Esophagus muscularis mucosa (tissue), 4 donors: ENCODE measurements at regions not wholly inside any gene's neighbourhood (a gene's known extent, or its start where the extent isn't known, plus 50 kb on each side); places are given as distances from the start of the nearest gene placed in this dataset.
"Not testable (repeated sequence)": the region's sequence is repeated elsewhere in the genome, so short reads cannot be mapped to it uniquely, and the experiment has no call there.

Source experiments
- DNase-seq: peaks from one replicate; pipeline ENCODE4 v3.0.0-alpha.2; 2017; ENCODE audit errors: extremely low spot score
- H3K27ac ChIP-seq, 4 donors: fragments of 200-600 bp; sonication (generic); replicated peaks in 1 of 4; 1 replicate in 3 of 4; 2 replicates in 1 of 4; pipeline ENCODE4 v1.5.1; 2016 to 2019; ENCODE audit warnings: mild to moderate bottlenecking in 1 of 4
- H3K27me3 ChIP-seq, 4 donors: fragments of 200-600 bp; sonication (generic); one replicate each; pipeline versions ENCODE4 v1.5.1 to v1.6.0; 2016 to 2019
- H3K36me3 ChIP-seq, 4 donors: fragments of 200-600 bp; sonication (generic); one replicate each; pipeline ENCODE4 v1.5.1; 2016 to 2019
- H3K4me1 ChIP-seq, 4 donors: fragments of 200-600 bp; sonication (generic); one replicate each; pipeline ENCODE4 v1.5.1; 2016 to 2019
- H3K4me3 ChIP-seq, 4 donors: fragments of 200-600 bp; sonication (generic); 1 replicate in 2 of 4; 2 replicates in 2 of 4; pipeline ENCODE4 v1.5.1; 2016 to 2019; ENCODE audit warnings: mild to moderate bottlenecking in 4 of 4, moderate library complexity in 1 of 4
- H3K9me3 ChIP-seq, 4 donors: fragments of 200-600 bp; sonication (generic); 1 replicate in 3 of 4; 2 replicates in 1 of 4; pipeline ENCODE4 v1.5.1; 2016 to 2019
- EP300 ChIP-seq: sonication (generic); formaldehyde crosslinking; IDR thresholded peaks from one replicate; pipeline ENCODE4 v1.6.1; 2017; ENCODE audit warnings: antibody characterized with exemption
- POLR2A ChIP-seq: fragments of 450-650 bp; IDR thresholded peaks from one replicate; pipeline ENCODE4 v1.6.1; 2017; ENCODE audit warnings: antibody characterized with exemption, moderate library complexity, mild to moderate bottlenecking, low read depth
- POLR2AphosphoS5 ChIP-seq, 2 donors: sonication (generic); formaldehyde crosslinking; IDR thresholded peaks; one replicate each; pipeline ENCODE4 v1.6.1; 2017; ENCODE audit warnings: antibody characterized with exemption in 2 of 2
- WGBS: methylation state at CpG from one replicate; pipeline ENCODE4 v1.1.5; 2018; 5-methylcytosine and 5-hydroxymethylcytosine counted together
- intact Hi-C: fragments of 100-400 bp; cut with DNase I; formaldehyde crosslinking; loops from one replicate; pipeline ENCODE4 v1.15.1; 2023
- TF ChIP-seq, protein P1 (sequence below), 3 experiments: fragments of 200-600 bp in 2 of 3; fragments of 450-650 bp in 1 of 3; sonication (generic) in 2 of 3; IDR thresholded peaks; one replicate each; pipeline ENCODE4 v1.5.1; 2017 to 2019; ENCODE audit warnings: antibody characterized with exemption in 3 of 3, mild to moderate bottlenecking in 2 of 3, moderate library complexity in 1 of 3

DNA sequence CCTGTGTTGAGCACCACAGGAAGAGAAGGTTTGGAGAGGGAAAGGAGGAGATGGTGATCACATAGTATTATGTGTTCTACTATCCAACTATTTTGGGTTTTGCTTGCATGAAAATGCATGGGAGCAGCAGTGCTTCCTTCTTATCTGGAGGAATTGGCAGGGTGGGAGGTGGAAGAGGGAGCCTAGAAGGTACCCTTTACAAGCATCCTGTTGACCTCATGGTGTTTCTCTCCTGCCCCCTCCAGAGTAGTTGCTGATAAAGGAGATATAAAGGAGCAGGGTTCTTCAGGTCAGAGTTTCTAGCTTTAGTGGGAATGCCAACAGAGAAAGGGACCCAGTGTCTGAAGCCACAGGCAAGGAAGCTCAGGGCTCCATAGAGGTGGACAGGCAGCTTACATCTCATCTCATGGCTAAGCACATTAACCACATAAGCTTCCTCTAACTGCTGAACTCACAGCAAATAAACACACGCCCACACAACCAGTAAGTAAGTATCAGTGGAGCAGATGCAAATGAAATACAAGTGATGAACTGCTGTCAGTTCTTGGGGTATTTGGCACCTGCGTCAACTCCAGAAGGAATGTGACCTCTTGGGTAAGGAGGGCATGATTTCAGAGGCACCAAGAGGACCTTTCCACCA, 174.2 kb upstream of the SLC38A2 start:
- 84% methylated on average over 2 of the region's 2 CpGs for WGBS

DNA sequence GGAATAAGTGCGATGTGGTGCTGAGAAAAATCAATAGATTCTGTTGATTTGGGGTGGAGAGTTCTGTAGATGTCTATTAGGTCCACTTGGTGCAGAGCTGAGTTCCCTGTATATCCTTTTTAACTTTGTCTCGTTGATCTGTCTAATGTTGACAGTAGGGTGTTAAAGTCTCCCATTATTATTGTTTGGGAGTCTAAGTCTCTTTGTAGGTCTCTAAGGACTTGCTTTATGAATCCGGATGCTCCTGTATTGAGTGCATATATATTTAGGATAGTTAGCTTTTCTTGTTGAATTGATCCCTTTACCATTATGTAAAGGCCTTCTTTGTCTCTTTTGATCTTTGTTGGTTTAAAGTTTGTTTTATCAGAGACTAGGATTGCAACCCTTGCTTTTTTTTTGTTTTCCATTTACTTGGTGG, 170.8 kb upstream of the SLC38A2 start:
- WGBS: 92% methylated on average over 3 of the region's 3 CpGs
- H3K27me3 ChIP-seq, H3K36me3 ChIP-seq, H3K4me3 ChIP-seq, intact Hi-C loops, DNase-seq, H3K9me3 ChIP-seq, H3K27ac ChIP-seq: not testable (repeated sequence)
- peaks cover under 1 to 10% (median 8%) of the 10 kb centered on the region in 4 donors for H3K4me1 ChIP-seq

More for the DNA sequence above, 174.2 kb upstream of the SLC38A2 start:
- H3K36me3 ChIP-seq: no peaks in the 10 kb centered on the region
- H3K4me1 ChIP-seq: peaks cover 2 to 15% (median 13%) of the 10 kb centered on the region in 4 donors
- H3K27me3 ChIP-seq: no peaks in the 10 kb centered on the region
- H3K27ac ChIP-seq: no peak overlapping the region
- no peak for DNase-seq
- H3K9me3 ChIP-seq: no peaks in the 10 kb centered on the region
- H3K4me3 ChIP-seq: no peak overlapping the region
- TF ChIP-seq, protein P1, sequence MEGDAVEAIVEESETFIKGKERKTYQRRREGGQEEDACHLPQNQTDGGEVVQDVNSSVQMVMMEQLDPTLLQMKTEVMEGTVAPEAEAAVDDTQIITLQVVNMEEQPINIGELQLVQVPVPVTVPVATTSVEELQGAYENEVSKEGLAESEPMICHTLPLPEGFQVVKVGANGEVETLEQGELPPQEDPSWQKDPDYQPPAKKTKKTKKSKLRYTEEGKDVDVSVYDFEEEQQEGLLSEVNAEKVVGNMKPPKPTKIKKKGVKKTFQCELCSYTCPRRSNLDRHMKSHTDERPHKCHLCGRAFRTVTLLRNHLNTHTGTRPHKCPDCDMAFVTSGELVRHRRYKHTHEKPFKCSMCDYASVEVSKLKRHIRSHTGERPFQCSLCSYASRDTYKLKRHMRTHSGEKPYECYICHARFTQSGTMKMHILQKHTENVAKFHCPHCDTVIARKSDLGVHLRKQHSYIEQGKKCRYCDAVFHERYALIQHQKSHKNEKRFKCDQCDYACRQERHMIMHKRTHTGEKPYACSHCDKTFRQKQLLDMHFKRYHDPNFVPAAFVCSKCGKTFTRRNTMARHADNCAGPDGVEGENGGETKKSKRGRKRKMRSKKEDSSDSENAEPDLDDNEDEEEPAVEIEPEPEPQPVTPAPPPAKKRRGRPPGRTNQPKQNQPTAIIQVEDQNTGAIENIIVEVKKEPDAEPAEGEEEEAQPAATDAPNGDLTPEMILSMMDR (IDR thresholded peaks at IDR 0.05): no peak
- no peak for TF ChIP-seq EP300
- no peak for TF ChIP-seq POLR2AphosphoS5 (IDR thresholded peaks at IDR 0.05)
- intact Hi-C loops: no loop called here

DNA sequence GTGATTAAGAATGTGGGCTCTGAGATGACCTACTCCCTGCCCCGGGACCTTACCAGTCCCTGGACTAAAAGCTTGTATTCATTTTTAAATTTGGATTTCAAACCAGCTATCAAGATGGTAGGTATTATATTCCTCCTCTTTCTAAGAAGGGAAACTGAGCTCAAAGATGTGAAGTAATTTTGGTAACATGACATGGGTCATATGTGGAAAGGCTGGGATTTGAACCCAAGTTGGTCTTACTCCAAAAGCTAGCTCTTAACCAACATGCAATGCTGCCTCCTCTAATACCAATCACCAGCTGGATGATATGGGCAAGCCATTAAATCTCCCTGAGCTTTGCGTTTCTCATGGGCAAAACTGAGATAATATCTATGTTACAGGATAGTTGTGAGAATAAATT, 166.4 kb upstream of the SLC38A2 start:
- H3K9me3 ChIP-seq: peaks cover 0 to 4% (median 0%) of the 10 kb centered on the region in 4 donors
- no peaks in the 10 kb centered on the region for H3K36me3 ChIP-seq
- no peak for TF ChIP-seq POLR2AphosphoS5 (IDR thresholded peaks at IDR 0.05)
- TF ChIP-seq, protein P1 (IDR thresholded peaks at IDR 0.05): no peak
- no peak for TF ChIP-seq POLR2A
- TF ChIP-seq EP300: no peak
- intact Hi-C loops: no loop called here
- no peak overlapping the region for H3K27ac ChIP-seq
- no peak for DNase-seq
- H3K4me1 ChIP-seq: peaks cover 0 to 18% (median 3%) of the 10 kb centered on the region in 4 donors
- H3K27me3 ChIP-seq: no peaks in the 10 kb centered on the region
- 83% methylated on average over 2 of the region's 2 CpGs for WGBS
- H3K4me3 ChIP-seq: no peak overlapping the region

DNA sequence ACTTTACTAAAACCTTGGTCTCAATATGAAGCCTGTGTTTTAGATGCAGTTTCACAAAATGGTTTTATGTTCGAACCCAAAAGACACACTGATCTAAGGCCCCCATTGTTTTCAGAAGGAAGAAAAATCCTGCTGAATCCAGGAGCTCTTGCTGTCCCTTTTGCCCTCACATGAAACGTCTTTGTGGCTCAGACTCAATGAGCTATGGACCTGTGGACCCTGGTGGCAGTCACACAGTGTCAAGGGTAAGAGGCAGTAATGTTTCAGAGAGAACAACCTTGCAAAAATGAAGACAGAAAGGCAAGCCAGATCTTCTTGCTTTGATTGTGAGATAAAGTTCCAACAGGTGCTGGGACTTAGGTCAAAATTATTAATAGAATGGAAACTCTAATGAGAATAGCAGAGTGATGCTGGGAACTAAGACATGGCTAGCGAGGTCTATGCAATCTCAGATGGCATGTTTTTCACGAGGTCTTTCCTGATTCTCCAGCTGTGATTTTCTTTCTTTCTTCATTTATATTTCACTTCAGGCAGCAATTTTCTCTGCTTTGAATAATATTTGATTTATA, 164.9 kb upstream of the SLC38A2 start:
- Histone ChIP-seq H3K9me3 (peaks cover 0 to 4% (median 0%) of the 10 kb centered on the region in 4 donors), H3K27me3 (no peaks in the 10 kb centered on the region), H3K4me1 (peaks cover 0 to 24% (median 5%) of the 10 kb centered on the region in 4 donors), H3K4me3 (no peak overlapping the region), H3K27ac (no peak overlapping the region), H3K36me3 (no peaks in the 10 kb centered on the region)
- WGBS: 76% methylated on average over 4 of the region's 4 CpGs
- no peak for DNase-seq
- intact Hi-C loops: no loop called here
- TF ChIP-seq POLR2AphosphoS5 (IDR thresholded peaks at IDR 0.05) (no peak), EP300 (no peak), POLR2A (no peak)
- TF ChIP-seq, protein P1 (IDR thresholded peaks at IDR 0.05): no peak

DNA sequence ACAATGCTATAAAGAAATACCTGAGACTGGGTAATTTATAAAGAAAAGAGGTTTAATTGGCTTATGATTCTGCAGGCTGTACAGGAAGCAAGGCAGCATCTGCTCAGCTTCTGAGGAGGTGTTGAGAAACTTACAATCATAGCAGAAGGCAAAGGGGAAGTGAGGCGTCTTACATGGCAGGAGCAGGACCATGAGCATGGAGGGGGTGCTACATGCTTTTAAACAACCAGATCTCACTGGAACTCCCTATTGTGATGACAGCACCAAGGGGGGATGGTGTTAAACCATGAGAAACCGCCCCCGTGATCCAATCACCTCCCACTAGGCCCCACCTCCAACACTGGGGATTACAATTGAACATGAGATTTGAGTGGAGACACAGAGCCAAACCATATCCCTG, 163.7 kb upstream of the SLC38A2 start:
- H3K27me3 ChIP-seq, DNase-seq, H3K27ac ChIP-seq, H3K36me3 ChIP-seq, intact Hi-C loops, H3K9me3 ChIP-seq, H3K4me3 ChIP-seq: not testable (repeated sequence)
- peaks cover 0 to 24% (median 5%) of the 10 kb centered on the region in 4 donors for H3K4me1 ChIP-seq
- WGBS: 92% methylated on average over 3 of the region's 3 CpGs

DNA sequence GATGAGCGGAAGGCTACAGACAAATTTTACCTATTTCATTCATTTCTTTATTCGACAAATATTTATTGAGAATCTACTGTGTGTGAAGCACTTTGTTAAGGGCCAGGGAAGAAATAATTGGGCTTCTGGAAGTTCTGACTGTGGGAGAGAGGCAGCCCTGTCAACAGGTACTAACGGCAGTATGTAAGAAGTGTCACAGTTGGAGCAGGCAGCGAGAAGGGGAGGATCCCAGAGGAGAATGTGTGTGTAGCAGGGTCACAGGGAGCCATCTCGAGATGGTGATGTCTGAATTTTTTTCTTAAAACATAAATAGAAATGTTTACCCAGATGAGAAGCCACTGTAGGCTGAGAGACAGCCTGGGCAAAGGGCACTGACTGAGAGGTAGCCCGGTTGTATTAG, 163.3 kb upstream of the SLC38A2 start:
- 94% methylated on average over 6 of the region's 6 CpGs for WGBS
- Histone ChIP-seq H3K9me3 (peaks cover 0 to 4% (median 0%) of the 10 kb centered on the region in 4 donors), H3K36me3 (no peaks in the 10 kb centered on the region), H3K27me3 (no peaks in the 10 kb centered on the region), H3K27ac (no peak overlapping the region), H3K4me3 (no peak overlapping the region), H3K4me1 (peaks cover 0 to 24% (median 5%) of the 10 kb centered on the region in 4 donors)
- intact Hi-C loops: no loop called here
- DNase-seq: no peak
- no peak for TF ChIP-seq POLR2AphosphoS5 (IDR thresholded peaks at IDR 0.05)
- TF ChIP-seq, protein P1 (IDR thresholded peaks at IDR 0.05): no peak
- TF ChIP-seq EP300: no peak
- no peak for TF ChIP-seq POLR2A
